Stomach (tissue), 4 donors: ENCODE measurements at regions not wholly inside any gene's neighbourhood (a gene's known extent, or its start where the extent isn't known, plus 50 kb on each side); places are given as distances from the start of the nearest gene placed in this dataset.

Source experiments
- EP300 ChIP-seq: sonication (generic); formaldehyde crosslinking; IDR thresholded peaks from one replicate; pipeline ENCODE4 v1.6.1; 2017; ENCODE audit warnings: antibody characterized with exemption
- POLR2A ChIP-seq, 4 donors: fragments of 450-650 bp; IDR thresholded peaks; one replicate each; pipeline ENCODE4 v1.6.1; 2016; ENCODE audit warnings: antibody characterized with exemption in 4 of 4, control low read depth in 2 of 4, mild to moderate bottlenecking in 1 of 4, moderate library complexity in 1 of 4
- POLR2AphosphoS5 ChIP-seq, 3 donors: sonication (generic); formaldehyde crosslinking; IDR thresholded peaks; one replicate each; pipeline ENCODE4 v1.6.1; 2016; ENCODE audit warnings: antibody characterized with exemption in 3 of 3
- TF ChIP-seq, protein P1 (sequence below), 7 experiments: fragments of 450-650 bp in 4 of 7; fragments of 200-600 bp in 3 of 7; sonication (generic) in 3 of 7; IDR thresholded peaks; one replicate each; pipeline ENCODE4 v1.5.1; 2016 to 2019; ENCODE audit warnings: antibody characterized with exemption in 7 of 7, control low read depth in 2 of 7, mild to moderate bottlenecking in 1 of 7

DNA sequence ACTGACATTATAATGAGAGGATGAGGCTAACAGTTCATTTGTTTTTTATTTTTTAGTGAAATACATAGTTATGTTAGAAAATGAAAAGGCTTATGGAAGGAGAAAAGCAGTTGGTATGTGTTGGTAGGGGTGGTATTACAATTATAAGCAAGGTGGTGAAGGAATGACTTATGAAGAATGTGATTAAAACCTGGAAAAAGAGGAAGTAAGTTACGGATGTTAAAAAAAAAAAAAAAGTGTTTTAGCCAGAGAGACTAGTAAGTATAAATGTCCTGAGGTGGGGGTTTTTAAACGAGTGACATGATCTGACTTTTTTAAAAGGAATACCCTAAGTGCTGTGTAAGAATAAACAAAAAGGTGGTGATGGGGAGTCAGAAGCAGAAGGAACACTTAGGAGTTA is 206.8 kb downstream of the IL15 start:
- TF ChIP-seq EP300 (no peak), POLR2A (IDR thresholded peaks at IDR 0.05) (no peak), POLR2AphosphoS5 (IDR thresholded peaks at IDR 0.05) (no peak)
- TF ChIP-seq, protein P1, sequence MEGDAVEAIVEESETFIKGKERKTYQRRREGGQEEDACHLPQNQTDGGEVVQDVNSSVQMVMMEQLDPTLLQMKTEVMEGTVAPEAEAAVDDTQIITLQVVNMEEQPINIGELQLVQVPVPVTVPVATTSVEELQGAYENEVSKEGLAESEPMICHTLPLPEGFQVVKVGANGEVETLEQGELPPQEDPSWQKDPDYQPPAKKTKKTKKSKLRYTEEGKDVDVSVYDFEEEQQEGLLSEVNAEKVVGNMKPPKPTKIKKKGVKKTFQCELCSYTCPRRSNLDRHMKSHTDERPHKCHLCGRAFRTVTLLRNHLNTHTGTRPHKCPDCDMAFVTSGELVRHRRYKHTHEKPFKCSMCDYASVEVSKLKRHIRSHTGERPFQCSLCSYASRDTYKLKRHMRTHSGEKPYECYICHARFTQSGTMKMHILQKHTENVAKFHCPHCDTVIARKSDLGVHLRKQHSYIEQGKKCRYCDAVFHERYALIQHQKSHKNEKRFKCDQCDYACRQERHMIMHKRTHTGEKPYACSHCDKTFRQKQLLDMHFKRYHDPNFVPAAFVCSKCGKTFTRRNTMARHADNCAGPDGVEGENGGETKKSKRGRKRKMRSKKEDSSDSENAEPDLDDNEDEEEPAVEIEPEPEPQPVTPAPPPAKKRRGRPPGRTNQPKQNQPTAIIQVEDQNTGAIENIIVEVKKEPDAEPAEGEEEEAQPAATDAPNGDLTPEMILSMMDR (IDR thresholded peaks at IDR 0.05), result no peak
